GM12872 (cell line): ENCODE measurements at regions not wholly inside any gene's neighbourhood (a gene's known extent, or its start where the extent isn't known, plus 50 kb on each side); places are given as distances from the start of the nearest gene placed in this dataset.

Source experiments
- TF ChIP-seq, protein P1 (sequence below): IDR thresholded peaks from 3 replicates; pipeline ENCODE4 v1.5.1; 2011; ENCODE audit warnings: low read depth, mild to moderate bottlenecking, low read length, moderate library complexity; ENCODE audit not compliant: insufficient read depth

DNA sequence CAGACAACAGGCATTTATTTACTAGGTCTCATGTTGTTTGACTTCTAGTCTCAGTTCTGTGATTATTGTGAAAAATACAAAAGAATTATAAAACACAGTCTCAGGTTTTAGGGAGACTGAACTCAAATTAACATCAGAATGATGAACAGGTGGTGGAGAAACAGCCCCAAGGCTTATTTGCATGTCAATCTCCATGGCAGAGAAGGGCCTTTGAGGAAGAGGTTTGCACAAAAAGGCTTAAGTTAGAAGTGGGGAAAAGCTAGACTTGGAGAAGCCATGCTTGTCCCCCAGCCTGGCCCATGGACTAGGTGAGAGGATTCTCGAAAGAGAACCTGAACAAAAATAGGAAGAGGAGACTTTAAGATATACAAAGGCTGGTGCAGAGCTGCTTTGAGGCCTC, 183.3 kb downstream of the EDN1 start:
- TF ChIP-seq, protein P1, sequence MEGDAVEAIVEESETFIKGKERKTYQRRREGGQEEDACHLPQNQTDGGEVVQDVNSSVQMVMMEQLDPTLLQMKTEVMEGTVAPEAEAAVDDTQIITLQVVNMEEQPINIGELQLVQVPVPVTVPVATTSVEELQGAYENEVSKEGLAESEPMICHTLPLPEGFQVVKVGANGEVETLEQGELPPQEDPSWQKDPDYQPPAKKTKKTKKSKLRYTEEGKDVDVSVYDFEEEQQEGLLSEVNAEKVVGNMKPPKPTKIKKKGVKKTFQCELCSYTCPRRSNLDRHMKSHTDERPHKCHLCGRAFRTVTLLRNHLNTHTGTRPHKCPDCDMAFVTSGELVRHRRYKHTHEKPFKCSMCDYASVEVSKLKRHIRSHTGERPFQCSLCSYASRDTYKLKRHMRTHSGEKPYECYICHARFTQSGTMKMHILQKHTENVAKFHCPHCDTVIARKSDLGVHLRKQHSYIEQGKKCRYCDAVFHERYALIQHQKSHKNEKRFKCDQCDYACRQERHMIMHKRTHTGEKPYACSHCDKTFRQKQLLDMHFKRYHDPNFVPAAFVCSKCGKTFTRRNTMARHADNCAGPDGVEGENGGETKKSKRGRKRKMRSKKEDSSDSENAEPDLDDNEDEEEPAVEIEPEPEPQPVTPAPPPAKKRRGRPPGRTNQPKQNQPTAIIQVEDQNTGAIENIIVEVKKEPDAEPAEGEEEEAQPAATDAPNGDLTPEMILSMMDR = no peak

DNA sequence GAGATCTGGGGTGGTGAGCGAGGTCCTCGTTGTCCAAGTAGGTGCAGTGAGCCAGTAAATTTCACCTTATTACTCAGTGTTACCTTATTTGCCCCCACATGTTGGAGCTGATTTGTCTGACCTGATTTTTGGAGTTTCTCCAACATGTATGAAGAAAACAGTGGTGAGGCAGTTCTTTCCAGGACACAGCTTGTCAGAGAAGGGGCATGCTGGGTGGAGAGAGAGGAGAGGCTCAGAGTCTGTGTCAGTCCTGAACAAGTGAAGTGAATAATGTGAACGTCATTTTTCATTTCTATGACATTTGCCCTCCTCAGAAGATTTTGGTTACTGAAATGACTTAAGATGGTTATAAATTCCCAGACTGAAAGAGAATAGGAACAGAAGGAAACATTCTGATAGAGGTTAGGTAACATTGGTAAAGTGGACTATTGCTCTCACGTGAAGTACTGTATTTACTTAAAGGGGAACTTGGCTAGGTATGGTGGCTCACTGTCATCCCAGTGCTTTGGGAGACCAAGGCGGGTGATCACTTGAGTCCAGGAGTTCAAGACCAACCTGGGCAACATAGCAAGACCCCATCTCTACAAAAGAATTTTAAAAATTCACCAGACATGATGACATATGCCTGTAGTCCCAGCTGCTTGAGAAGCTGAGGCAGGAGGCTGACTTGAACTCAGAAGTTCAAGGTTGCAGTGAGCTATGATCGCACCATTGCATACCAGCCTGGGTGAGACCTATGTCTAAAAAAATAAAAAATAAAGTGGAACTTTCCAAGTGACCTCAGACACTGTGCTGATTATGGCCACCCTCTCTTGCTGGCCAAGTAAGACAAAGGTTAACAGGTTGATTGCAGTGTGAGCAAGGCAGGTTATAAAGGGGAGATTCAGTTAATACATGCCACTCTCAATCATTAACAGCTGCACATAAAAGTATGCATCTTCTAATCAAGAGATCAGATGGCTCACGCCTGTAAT, 184.3 kb downstream of the EDN1 start:
- TF ChIP-seq, protein P1 = no peak

DNA sequence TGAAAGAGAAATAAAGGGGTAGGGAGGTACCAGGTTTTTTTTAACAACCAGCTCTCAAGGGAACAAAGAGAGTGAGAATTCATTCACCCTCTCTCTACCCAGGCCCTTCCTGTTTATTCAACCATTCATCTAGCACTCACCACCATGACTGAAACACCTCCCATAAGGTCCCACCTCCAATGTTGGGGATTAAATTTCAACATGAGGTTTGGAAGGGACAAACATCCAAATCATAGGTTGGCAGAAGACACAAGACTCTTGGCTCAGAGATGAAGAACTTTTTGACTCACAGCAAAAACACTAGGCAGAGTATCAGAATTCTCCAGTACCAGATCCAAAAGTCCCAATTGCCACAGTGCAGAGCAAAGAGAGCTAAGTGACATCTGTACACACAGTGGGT, 186.3 kb downstream of the EDN1 start:
- TF ChIP-seq, protein P1 = no peak

DNA sequence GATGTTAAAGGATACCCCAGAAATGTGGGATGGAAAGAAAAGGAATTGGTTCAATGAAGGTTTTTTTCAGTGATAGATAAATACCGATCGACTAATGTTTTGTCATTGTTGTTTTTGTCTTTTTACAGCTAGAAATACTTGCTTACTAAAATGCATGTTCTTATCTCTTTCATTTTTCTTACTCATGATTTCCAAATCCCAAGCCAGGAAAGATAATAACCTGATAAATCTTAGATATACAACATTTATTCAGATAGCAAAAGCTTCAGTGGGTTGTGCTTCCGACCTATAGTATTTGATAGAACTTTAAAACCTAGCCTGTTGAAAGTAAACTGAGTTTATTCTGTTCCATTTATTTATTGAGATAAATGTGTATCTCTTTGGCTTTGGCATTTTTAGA, 187.5 kb downstream of the EDN1 start:
- TF ChIP-seq, protein P1 = no peak

DNA sequence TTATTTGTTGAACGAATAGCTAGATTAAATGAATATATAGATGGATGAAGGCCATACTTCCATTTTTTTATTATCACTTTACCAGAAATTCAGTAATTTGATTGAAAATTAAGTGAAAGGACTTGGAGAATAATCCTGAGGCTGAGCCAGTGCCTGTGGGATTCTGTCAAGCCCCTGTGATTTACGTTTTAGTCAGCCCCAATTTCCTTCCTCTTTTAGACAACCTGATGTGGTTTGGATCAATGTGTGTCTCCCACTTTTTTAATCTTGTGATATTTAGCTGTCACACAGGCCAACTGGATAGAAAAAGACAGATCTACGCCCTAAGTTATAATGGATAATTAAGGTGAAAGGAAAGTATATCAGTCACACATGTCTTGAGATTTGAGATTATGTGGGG, 188.8 kb downstream of the EDN1 start:
- TF ChIP-seq, protein P1 = no peak

DNA sequence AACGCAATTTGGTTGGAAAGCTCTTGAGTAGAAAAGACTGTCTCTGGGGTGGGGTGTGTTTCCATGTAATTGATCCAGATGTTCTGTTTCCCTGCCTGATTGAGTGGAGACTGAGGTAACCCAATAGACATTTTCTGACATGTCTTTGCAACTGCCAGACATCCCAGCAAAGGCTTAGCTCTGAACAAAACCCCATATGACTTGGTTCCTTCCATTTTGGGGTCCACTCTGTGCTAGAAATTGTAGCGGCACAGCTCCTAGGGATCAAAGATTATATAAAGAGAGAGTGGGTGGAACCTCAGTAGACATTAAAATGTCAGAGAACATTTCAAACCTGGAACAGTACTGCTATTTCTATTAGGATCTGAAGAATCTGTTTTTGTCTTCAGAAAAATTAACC, 189.3 kb downstream of the EDN1 start:
- TF ChIP-seq, protein P1 = no peak

DNA sequence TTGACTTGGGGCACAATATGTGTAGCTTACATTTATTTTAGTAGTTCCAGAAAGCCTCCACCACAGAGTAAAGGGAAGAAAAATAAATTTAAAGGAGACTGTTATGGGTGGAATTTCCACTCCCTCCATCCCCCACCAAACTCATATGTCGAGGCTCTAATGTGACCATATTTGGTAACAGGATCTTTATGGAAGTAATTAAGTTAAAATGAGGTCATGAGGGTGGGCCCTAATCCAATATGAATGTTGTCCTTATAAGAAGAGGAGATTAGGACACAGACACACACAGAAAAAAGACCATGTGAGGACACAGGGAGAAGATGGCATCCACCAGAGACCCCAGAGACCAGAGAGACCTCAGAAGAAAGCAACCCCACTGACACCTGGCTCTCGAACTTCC, 189.7 kb downstream of the EDN1 start:
- TF ChIP-seq, protein P1 = no peak
